ENCODE measurements at regions not wholly inside any gene's neighbourhood (a gene's known extent, or its start where the extent isn't known, plus 50 kb on each side); places are given as distances from the start of the nearest gene placed in this dataset.

DNA sequence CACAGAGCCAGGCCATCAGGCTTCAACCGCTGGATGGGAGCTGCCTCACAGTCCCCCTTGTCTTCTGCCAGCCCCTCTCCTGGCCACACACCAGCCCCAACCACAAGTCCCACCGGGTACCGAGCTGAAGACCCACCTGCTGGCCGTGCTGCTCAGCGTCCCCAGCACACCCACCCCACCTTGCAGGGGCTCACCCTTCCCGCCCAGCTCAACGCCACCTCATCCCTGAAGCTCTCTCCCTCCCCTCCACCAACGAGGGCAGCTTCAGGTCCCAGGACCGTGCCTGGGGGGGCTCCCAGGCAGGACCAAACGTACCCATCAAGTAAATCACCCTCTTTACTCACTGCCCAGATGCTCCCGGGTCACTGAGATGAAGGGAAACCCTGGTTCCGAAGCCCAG, 141.0 kb downstream of the CRYBB2 start (continued):
- TF ChIP-seq BACH1 (IDR thresholded peaks at IDR 0.05; ENCODE audit: low read length) (no peak), TEAD4 (IDR thresholded peaks at IDR 0.05; ENCODE audit: low read depth, low read length) (no peak), MAFK (IDR thresholded peaks at IDR 0.05; ENCODE audit: low read depth, low read length) (no peak), GABPA (IDR thresholded peaks at IDR 0.05; ENCODE audit: borderline replicate concordance, insufficient read depth, low read length) (no peak)

Measured in H1 (cell line).